ENCODE measurements at regions not wholly inside any gene's neighbourhood (a gene's known extent, or its start where the extent isn't known, plus 50 kb on each side); places are given as distances from the start of the nearest gene placed in this dataset.

DNA sequence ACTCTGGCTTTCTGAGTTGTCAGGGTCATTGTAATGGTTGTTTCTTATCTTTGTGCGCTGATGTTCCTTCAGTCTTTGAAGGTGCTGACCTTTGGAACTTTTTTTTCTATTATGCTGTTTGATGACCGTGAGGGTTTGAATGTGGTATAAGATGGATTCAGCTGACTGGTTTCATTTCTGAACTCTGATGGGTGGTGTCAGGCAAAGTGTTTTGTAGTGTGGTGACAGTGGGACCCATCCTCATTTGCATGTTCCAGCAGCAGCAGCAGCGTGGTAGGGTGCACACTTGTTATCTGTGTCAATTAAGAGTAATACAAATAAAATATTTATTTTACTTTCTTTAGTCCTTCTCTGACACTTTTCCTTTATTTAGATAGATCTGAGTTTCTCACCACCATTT, 227.7 kb upstream of the PRR16 start:
- no peak for DNase-seq (ENCODE audit: low spot score)

DNA sequence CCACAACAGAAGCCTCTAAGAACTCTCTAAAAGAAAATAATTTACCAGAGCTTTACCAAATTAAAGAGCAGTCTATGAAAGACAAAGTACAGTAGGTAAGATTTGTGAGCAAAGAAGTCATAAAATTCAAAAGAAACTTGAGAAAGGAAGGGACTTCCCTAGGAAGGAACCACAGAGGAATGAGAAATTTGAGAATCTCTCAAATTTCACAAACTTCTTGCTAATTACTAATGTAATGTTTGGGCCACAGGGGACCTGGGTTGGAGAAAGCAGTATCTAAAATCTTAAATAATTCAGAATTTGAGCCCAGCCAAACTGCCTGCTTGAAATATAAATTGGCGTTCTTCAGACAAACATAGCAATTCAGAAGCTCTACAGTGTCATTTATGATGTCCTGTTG, 225.0 kb upstream of the PRR16 start:
- no peak for DNase-seq (ENCODE audit: low spot score)

DNA sequence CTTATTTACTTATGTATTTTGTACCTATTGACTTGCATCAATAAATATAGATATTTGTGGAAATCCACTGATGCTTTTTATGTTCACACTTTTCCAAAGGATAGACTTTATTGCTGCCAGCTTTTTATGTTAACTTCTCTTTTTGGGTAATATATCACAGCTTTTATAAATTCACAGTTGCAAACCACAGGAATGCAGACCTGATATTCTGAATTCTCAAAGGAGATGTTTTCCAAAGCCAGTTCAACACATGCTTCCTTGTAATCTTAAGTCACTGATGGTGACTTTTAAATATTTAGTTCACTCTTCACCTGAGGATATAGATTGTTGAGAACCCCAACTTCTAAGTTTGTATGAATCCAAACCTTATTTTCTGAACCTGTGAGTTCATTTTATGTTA, 223.4 kb upstream of the PRR16 start:
- no peak for DNase-seq (ENCODE audit: low spot score)

DNA sequence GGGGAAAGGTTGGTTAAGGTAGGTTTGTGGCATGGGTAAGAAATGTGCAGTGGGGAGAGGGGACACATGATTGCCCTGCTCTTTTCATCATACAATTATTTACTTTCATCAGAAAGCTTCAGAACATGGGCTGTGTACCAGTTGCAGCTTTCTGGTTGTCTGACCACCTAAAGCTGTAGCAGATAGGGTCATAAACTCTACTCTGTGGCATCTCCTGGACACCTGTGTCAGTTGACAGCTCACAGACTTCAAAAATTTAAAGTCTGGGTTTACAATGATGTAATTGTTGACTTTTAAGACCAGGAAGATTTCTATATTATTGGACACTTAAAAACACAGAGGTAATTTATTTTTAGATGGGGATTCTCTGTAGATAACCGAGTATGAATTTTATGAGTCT, 222.7 kb upstream of the PRR16 start:
- no peak for DNase-seq (ENCODE audit: low spot score)

DNA sequence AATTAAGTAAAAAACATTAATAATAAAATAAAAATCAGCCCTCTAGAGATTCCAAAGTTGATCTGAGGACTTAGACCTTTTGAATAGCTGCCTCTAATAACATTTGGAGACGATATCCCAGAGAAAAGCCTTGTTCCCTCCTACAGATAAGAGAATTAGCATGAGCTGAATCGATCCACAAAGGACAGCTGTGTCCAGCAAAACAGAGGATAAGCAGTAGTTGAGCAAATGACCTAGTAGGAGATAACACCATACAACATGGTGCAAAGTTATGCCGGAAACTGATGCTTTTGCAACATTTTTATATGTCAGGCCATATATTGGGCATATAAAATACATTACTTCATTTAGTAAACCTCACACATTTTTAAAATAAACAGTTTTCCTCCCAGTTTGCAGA, 212.2 kb upstream of the PRR16 start:
- DNase-seq (ENCODE audit: low spot score) = no peak

DNA sequence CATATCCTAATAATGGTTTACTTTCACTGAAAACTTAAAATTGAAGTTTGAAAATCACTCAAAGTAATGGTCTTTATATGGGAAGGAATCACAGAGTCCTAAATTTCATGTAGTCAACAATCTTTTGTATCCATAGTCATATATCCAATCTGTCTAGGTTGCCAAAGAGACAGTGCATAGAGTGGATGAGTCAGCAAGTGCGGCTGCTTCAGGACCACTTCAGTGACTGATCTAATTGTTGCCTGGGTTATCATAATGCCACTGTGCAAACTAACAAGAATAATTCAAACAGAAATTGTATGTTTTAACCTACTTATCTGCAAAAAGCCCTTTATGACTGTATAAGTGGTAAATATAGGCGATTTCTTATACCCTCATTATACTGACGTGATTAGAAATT, 211.3 kb upstream of the PRR16 start:
- no peak for DNase-seq (ENCODE audit: low spot score)

DNA sequence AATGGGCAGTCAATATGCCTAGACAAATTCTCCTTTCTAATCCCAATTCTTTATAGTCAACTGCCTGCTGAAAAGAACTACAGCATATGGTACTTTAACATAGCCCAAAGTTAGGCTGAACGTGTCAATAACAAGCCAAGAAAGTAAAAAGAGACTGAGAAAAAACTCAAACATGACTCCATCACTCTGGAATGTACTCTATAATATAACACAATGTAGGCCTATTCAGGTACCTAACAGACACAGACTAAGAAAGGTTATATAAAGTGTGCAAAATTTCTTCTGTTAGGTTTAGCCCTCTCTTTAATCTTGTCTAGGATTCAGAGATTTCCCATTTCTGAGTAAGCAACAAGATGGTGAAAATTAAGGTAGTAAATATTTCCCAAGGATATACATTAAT, 209.7 kb upstream of the PRR16 start:
- no peak for DNase-seq (ENCODE audit: low spot score)

DNA sequence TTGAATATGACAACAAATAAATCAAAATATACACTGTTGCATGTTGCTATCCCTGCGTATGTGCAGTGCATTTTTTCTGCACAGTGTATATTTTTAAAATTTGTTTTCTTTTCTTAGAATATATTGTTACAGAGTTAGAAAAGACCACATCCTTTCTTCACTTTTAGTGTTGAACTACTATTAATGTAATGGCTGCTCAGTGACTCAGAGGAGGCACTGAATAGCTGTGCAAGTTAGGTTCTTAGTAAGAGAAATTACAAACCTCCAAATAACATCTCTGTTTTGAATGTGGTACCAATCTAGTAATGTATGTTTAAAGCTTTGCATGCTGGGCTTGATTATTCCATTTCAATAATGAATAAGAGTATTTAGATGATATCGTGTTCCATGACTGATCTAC, 208.9 kb upstream of the PRR16 start:
- DNase-seq (ENCODE audit: low spot score) = no peak

DNA sequence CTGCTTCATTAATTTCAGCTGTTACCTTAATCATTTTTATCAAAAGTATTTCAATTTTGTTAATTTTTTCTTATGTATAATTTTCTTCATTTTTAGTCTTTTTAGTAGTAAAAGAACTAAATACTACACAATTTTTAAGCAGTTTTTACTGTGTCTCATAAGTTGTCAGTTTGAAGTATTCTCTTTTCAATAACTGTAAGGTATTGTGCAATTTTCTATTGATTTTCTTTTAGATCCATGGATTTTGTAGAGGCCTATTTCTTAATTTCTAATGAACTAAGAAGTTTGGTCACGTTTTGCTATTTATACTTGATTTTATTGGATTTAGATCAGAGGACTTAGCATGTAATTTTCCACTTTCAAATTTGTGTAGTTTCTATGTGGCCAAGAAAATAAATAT, 207.7 kb upstream of the PRR16 start:
- DNase-seq (ENCODE audit: low spot score) = no peak

DNA sequence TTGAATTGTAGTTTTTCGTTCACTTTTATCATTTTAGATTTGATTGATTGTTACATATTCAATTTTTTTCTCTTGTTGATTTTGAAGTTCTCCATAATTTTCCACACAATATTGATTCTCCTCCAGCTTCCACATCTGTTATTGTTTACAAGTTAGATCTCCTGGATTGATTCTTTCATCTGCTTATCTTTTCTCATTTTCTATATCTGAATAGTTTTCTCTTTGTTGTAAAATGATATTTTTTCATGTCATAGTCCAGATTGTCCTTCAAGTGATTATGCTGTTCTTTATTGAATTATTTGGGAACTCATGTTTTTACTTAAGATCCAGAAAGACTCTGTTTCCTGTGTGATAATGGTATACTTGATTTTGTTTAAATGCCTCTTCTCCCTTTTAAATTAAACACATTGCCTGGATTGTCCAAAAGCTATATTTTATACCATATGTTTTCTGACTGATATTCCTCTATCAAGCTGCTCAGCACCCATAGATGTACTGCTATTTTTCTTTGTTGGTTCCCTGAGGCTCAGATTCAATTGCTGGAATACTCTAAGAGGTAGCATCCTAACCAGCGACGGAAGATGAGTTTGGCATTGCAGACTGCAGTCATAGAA, 206.6 kb upstream of the PRR16 start:
- DNase-seq (ENCODE audit: low spot score) = no peak

DNA sequence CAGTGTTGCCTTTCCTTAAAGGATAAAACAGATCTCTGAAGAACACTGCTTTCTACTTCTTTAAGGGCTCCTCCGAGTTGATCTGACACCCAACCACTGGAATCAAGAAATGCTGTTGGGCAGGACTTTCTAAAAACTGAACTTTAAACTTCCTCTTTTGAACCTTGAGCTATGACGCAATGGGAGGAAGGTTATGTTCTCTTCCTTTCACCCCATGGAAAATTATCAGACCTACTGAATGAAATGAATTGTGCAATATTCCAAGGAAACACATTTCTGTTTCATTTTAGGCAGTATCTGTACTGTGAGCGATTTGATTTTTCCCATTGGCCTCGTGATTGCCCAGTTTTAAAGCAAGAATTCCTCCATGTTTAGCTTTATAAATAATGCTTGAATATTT, 206.0 kb upstream of the PRR16 start:
- no peak for DNase-seq (ENCODE audit: low spot score)

DNA sequence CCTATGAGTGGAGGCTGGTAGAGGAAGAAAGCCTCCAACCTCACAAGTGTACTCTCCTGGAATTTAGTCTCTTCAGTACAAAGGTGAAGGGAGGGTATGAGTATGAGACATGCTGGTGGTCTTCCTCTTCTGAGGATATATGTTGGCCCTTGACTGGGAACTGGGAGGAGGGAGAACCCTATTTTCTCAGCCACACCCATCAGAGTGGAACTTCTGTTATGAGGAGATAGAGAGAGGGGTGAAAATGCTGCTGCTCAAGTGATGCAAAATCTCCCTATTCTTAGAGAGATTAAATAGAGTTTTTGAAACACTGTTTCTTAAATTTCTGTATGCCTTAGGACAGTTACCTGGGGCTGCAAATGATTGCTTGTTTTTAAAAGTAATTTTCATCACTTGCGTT, 203.4 kb upstream of the PRR16 start:
- DNase-seq (ENCODE audit: low spot score) = no peak

DNA sequence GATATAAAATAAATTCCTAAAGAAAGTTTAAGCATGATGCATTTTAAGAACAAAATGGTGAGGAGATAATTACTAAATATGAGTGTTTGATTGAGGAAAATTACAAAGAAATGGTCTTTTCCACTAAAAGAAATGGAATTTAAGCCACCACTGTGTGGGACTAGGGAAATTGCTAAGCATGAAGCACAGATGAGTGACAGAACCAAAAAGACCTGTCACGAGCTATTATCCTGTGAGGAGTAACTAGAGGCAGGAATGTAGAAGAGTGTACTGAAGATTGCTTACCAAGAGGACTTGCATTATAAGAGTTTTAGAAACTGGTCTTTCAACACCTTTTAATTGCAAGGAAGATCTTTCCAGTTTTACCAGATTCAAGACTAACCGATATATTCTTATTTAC, 193.6 kb upstream of the PRR16 start:
- DNase-seq (ENCODE audit: low spot score) = no peak

DNA sequence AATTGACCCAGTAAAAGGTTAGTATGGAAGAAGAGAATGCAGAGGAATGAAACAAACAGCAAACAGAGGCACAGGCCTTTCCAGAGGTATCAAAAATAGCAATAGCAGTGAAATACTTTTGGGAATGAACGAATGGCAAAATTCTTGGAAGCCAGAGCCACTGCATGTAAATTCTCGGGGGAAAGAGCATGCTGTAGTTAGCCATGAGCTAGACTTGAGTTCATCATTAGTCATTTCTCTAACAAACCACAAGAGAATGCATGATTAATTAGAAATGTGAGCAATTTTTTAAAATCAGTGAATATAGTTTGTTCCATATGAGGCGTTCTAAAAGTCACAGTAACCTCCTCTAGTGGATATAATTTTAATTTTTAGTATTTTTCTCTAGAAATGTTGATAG, 170.3 kb upstream of the PRR16 start:
- DNase-seq (ENCODE audit: low spot score) = no peak

DNA sequence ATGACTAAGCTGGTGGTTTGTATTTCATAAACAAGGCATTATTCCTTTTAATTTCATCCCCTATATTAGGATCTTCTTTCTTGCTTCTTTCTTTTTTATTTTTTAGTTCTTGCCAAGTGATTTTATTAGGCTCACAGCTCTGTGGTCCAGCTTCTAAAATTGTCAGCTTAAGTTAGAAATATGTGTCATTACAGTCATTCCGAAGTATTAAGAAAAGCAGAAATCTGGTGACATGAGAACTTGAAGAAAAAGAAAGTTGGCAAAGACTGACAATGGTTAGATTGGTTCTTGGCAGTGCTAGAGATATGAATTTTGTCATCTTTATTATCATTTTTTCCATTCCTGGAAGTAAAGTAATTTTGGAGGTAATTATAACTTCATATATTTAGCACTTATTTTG, 166.5 kb upstream of the PRR16 start:
- no peak for DNase-seq (ENCODE audit: low spot score)

DNA sequence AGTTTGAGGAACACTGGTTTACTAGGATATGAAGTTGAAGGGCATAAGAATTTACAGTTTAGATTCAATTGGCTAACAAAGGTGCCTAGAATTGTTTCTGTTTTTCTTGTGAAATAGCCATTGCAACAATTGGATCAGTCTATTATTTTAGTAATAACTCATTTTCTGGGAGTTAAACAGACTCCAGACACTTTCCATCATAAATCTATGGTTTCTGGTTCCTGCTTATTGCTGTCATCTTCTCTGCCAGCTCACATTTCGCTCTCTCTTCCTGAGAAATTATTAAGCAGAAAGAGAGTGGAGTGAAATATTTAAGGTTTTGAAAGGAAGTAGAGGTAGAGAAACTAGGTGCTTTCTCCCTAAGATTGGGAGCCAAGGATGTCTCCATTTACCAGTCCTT, 165.1 kb upstream of the PRR16 start:
- DNase-seq (ENCODE audit: low spot score) = no peak

DNA sequence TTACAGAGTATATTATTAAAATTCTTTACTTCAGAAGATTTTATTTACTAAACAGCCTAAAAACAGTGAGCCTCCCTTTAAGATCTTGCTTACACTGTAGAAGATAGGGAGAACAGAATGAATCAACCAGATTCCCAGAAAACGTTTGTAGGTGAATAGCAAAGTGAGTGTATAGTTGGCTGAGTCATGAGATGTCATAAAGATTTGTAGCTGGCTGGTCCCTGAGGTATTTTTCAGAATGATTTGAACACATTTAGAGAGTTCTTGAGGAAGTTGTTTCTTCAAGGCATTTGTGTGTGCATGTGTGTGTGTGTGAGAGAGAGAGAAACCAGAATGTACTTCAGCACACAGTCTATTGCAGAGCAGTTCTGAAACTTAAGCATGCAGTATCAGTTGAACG, 159.4 kb upstream of the PRR16 start:
- no peak for DNase-seq (ENCODE audit: low spot score)

DNA sequence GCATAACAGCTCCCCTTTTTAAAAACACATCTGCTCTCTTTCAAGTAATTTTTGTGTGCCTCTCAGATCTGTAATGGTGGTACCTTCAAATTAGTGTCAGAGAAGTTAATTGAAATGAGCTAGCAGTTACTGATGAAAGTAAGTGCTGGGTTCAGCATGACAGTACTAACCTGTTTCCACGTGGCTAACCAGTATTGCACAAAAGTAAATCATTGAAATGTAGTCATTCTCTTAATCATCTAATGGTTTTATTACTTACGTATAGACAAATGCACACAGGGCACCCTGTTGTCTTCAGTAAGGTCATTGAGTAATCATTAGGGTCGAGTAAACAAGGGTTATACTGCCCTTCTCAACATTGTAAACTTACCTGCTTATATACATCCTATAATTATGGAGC, 157.8 kb upstream of the PRR16 start:
- no peak for DNase-seq (ENCODE audit: low spot score)

DNA sequence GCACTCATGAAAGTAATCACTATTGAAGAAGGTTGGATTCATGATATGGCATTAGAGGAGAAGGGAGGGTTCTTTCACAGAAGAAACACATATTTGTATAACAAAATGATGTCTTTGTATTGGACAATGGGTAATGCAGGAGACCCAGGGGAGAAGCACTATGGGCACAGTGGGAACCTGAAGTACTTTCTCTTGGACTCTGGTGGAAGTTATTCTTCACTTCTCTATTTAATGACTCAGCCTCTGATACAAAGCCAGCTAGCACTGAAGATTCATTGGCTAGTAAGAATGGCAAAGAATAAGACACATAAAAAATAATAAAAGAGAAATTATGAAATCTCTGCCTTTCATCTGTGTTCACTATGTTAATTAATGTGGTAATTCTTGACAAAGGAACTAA, 149.9 kb upstream of the PRR16 start:
- no peak for DNase-seq (ENCODE audit: low spot score)

DNA sequence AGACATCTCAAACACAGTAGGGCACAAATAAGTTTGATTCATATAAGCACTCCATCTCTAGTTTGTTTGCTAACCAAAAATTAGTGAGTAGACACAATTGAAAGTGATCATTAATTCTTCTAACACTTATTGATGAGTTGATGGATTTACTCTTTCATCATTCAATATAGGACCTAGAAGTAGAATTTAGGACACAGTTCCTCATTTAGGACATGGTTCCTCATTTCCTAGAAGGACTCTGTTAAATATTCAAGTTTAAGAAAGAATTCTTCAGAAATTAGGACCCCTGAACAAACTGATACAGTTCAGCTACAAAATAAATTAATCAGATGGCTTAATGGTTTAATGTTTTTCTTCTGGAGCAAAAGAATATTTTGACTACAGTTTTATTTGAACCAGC, 143.5 kb upstream of the PRR16 start:
- DNase-seq (ENCODE audit: low spot score) = no peak

DNA sequence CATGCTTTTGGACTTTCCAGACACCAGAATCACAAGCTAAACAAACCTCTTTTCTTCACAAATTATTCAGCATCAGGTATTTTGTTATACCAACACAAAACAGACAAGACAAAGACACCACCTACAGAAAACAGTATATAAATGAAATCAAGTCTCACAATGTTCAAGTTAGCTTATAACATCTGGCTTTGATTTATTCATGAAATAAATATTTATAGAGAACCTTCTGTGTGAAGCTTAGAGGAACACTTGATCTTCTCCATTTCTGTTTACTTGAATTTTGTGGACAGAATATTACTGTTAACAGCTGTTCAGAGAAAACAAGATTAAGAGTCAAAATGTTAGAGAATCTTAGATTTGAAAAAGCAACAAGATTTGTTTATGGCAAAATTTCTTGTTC, 137.4 kb upstream of the PRR16 start:
- no peak for DNase-seq (ENCODE audit: low spot score)

DNA sequence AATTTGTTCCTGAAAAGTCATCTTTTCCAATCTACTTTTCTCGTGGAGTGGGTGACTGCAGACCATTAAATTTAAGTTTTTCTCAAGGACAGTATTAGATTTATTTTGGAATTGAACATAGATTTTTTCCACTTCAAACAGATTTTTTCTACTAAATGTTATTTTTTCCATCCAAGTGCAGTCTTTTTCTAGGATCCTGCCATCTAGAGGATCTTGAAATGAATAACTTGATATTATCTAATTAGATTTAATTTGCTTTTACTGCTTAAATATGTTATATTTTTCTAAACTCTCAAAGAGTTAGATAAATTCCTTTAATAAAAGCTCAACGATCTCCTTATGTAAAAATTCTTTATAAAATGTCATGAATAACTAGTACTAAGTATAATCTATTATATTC, 136.9 kb upstream of the PRR16 start:
- no peak for DNase-seq (ENCODE audit: low spot score)

DNA sequence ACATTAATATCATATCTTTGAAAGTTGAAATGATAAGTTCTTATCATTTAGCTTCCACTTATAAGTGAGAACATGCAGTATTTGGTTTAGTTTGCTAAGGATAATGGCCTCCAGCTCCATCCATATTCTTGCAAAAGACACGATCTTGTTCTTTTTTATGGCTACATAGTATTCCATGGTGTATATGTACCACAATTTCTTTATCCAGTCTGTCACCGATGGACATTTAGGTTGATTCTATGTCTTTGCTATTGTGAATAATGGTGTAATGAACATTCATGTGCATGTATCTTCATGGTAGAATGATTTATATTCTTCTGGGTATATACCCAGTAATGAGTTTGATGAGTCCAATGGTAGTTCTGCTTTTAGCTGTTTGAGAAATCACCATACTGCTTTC, 135.0 kb upstream of the PRR16 start:
- DNase-seq (ENCODE audit: low spot score) = no peak

DNA sequence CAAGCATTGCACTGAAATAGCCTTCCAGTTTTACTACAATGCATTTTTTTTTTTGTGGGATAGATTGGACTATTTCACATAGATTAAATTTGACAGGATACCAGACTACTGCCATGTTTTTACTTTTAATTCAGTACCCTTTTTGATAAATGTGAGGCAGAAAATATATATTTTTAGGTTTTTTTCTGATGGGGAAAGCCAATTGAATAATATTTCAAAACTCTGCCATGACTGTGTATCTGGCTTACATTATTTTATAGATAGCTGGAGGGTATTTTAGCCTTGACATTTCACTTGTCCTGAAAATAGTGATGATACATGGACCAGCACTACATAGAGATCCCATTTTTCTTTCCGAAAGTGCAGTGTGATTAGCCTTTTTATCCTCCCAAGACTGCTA, 133.5 kb upstream of the PRR16 start:
- no peak for DNase-seq (ENCODE audit: low spot score)

DNA sequence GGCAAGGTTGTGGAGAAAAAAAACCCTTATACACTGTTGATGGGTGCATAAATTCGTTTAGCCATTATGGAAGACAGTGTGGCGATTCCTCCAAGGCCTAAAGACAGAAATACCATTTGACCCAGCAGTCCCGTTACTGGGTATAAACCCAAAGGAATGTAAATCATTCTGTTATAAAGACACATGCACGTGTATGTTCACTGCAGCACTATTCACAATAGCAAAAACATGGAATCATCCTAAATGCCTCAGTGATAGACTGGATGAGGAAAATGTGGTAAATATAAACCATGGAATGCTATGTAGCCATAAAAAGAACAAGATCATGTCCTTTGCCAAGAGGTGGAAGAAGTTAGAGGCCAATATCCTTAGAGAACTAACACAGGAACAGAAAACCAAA, 119.9 kb upstream of the PRR16 start:
- DNase-seq (ENCODE audit: low spot score) = no peak

Data from CD4-positive, alpha-beta T cell treated with Interleukin-15 for 4 hours (primary cell).